IPS-11a (cell line): ENCODE measurements at regions not wholly inside any gene's neighbourhood (a gene's known extent, or its start where the extent isn't known, plus 50 kb on each side); places are given as distances from the start of the nearest gene placed in this dataset.
"Not testable (repeated sequence)": the region's sequence is repeated elsewhere in the genome, so short reads cannot be mapped to it uniquely, and the experiment has no call there.

Experiments used
- H3K4me3 ChIP-seq: one replicate; pipeline ENCODE4 v1.5.1; 2013; ENCODE audit warnings: low read depth, low read length, control low read depth

GRCh38 chr4:112940336-112940735 lies 109.1 kb upstream of the ANK2 start:
- no peak overlapping the region for H3K4me3 ChIP-seq

DNA sequence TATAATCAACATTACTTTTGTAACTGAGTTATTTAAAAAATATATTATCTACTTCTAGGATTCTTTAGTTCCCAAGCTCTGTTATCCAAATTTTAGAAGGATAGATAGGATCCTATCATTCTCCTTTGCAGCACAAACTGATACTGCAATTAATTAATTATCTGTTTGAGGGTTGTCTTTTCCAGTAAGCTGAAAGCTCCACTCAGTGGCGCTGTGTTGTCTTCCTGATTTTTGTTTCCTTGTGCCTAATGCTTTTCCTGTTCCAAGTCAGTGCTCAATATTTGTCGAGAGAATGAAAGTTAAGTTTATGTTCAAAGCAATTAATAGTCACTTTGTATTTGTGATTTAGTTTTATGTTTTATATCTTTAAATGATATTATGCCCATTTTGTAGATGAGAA lies 107.4 kb upstream of the ANK2 start:
- H3K4me3 ChIP-seq: no peak overlapping the region

DNA sequence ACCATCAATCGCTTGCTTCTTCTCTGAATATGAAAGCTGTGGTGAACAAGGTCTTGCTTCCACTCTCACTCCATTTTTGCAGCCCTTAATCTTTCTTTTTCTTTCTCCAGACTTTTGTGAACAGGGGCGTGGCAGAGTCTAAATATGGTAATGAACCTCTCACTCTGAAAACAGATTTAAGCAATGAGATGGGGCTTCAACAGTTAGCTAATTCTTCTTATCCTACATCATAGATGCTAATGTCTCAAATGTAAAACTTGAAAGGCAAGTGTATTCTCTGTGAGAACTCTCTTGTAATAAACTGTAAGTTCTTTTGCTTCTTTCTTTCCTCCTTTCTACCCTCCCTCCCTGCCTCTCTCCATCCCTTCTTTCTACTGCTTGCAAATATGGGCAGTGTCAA lies 106.5 kb upstream of the ANK2 start:
- H3K4me3 ChIP-seq: no peak overlapping the region

DNA sequence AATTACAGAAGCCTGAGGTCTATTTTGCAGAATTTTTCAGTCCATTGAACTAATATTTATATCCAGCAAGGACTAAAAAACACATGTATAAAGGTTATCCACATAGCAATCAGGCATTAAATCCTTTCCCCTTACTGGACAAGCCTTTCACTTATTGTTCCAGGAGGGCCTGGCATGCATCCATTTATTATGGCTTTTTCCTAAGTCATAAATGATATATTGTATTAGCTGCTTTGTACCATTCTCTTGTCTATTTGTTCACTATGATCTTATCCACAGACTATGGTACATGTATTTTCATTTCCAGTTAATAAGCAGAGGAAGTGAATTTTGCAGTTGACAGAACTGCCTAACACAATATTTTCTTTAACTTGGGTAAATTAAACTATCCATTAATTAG lies 105.4 kb upstream of the ANK2 start:
- no peak overlapping the region for H3K4me3 ChIP-seq

GRCh38 chr4:112946127-112946526 lies 103.3 kb upstream of the ANK2 start:
- no peak overlapping the region for H3K4me3 ChIP-seq

- no peak overlapping the region for H3K4me3 ChIP-seq
Measured at GRCh38 chr4:112947616-112948015, 101.8 kb upstream of the ANK2 start.

- H3K4me3 ChIP-seq: no peak overlapping the region
Measured at GRCh38 chr4:112951362-112952312, 97.8 kb upstream of the ANK2 start.

DNA sequence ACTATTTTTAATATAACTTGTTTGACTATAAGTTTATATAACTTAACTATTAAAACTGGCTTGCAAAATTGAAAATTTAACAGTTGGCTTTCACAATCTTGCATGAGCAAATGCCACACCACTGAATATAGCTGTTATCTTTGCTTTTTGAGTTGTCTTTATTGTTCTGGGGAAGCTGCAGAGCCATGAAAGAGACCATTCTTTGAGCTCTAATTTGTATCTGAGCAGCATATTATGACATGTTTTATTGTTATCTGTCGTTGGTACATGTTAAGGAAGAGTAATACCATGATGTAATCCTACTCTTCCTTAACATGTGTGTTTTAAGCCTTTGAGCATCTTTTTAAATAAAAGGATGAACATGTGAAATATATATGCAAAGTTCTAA lies 97.1 kb upstream of the ANK2 start:
- H3K4me3 ChIP-seq: no peak overlapping the region

GRCh38 chr4:112953262-112953661 lies 96.2 kb upstream of the ANK2 start:
- H3K4me3 ChIP-seq: no peak overlapping the region

GRCh38 chr4:112954286-112954685 lies 95.2 kb upstream of the ANK2 start:
- no peak overlapping the region for H3K4me3 ChIP-seq

DNA sequence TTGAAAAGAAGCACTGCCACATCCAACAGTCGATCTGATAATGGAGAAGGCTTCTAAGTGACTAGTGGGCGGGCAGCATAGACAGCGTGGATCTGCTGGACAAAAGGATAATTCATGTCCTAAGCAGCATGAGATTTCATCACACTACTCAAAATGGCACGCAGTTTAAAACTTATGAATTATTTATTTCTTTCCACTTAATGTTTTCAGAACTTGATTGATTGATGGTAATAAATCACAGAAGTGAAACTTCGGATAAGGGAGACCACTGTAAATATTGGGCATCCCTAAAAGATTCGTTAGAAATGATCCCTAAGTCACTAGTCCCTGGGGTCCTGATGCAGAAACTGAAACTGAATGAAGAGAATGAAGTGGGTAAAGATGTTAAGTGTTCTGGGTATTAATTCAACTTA lies 93.0 kb upstream of the ANK2 start:
- no peak overlapping the region for H3K4me3 ChIP-seq

DNA sequence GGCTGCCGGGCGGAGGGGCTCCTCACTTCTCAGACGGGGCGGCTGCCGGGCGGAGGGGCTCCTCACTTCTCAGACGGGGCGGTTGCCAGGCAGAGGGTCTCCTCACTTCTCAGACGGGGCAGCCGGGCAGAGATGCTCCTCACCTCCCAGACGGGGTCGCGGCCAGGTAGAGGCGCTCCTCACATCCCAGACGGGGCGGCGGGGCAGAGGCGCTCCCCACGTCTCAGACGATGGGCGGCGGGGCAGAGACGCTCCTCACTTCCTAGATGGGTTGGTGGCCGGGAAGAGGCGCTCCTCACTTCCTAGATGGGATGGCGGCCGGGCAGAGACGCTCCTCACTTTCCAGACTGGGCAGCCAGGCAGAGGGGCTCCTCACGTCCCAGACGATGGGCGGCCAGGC lies 91.7 kb upstream of the ANK2 start:
- not testable (repeated sequence) for H3K4me3 ChIP-seq

- H3K4me3 ChIP-seq: no peak overlapping the region
Measured at GRCh38 chr4:112966701-112967488, 82.6 kb upstream of the ANK2 start.

DNA sequence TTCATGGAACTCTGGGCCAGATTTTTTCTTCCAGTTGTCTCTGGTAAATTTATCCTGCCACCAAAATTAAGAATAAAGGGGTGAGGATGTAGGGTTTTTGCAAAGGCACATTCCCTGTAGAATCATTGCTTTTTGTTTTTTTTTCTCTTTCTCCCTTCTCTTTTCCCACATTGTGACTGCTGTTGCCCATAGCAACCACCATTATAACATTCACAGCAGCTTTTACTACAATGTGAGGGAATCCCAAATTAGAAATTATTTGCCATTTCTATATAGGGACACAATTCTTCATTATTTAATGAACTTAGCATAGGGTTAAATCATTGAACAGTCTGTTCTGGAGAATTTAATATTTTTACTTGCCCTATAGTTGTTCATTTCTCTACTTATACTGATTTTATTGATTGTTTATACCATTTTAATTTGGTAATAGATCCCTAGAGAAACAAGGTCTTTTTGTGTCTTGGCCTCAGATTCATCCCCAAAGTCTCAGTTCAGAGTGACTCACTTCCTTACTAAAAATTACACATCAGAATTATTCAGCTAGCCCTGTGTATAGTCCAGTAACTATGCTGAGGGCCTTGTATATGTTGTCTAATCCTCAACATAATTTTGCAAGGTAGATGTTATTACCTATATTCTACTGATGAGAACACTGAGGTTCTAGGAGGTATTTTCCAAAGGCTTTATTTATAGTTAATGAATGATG lies 80.8 kb upstream of the ANK2 start:
- no peak overlapping the region for H3K4me3 ChIP-seq

DNA sequence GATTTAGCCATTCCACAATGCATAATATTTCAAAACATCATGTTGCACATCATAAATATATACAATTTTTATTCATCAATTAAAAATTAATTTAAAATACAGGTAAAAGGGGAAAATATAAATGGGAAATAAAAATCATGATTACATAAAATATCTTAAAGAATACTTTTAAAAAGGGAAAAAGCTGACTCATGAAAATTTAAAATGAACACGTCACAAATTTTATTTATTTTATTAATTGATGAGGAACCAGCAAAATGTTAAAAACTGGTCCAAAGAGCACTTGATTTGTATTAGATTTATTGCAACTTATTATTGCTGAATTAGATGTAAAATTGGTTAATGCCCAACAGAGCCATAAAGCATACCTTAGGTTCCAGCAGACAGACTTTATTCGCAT lies 78.5 kb upstream of the ANK2 start:
- no peak overlapping the region for H3K4me3 ChIP-seq

DNA sequence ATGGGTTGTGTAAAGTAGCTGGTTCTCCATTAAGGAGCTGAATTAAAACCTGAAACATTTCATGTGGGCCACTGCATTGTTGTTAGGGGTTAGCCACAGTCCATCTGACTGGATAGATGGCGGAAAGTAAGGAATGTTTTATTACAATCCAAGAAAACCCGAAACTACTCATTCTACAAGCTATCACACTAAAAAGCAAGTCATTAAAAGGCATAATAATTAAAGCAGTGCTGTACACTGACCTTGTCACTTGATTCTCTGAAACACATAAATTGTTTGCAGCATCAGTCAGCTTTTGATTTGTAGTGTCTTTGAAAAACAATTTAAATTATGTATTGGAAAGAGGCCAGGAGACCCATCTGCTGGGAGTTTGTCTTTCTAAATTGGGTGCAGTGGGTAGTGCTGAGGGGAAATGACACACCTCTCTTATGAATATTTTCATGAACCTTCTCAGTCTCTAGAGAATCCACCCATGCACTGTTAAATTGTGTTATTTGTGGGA lies 75.7 kb upstream of the ANK2 start:
- H3K4me3 ChIP-seq: no peak overlapping the region

DNA sequence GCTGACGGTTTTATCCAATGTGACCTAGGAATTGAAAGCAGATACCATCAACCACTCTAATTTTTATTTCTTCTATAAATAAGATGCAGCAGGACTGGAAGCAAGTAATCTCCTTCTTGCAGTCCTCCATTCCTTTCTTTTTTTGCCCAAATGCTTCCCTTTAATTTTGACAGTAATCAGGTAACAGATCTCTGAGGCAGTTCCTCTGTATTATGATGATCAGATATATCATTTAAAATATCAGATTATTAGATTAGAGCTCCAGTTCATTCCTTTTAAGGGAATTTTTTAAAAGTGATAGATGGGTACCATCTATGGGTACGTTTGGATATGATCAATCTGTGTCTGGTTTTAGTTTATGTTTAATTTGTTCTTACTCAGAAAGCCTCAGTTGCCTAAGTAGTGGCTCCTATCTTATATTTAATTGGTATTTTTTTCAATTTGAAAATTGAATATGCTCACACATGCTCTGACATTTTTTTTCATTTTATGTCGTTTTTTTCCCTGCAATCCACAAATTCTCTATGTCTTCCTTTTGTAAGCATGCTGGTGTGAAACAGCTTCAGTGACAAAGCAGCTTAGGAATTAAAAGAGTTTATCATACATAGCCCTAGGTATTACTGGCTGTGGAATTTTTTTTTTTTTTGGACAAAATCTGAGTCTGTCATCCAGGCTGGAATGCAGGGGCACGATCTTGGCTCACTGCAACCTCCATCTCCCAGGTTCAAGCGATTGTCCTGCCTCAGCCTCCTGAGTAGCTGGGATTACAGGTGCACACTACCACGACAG lies 73.7 kb upstream of the ANK2 start:
- H3K4me3 ChIP-seq: no peak overlapping the region

DNA sequence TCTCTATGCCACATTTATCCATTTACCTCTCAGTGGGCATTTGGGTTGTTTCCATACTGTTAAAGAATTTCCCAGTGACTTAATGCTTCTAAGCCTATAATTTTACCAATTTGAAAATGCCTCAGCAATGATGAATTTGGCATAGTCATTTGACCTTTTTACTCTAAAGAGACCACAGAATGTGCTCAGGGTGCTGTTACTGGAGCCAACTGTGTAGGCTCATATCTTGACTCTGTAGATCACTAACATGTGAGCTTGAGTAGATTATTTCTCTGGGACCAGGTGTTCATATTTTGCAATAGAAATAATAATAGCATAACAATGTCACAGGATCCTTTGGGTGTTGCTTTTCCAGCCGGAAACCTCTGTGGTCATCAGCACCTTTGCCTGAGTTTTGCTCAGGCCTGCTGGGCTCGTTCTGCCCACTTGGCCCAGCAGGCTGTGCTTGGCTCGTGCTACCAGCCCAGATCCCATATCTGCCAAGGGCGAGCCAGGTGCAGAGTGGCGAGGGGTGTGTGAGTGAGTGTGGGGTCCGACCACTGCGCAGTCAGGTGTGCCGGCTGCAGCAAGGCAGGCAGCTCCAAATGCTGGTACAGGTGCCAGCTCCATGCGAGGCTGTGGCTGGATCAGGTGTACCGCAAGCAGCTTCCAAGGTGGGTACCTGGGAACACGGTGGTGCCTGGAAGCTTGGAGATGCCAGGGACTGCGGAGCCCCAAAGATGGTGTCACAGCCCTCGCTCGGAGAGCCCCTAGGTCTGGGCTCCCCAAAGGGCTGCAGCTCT lies 70.6 kb upstream of the ANK2 start:
- H3K4me3 ChIP-seq: no peak overlapping the region

DNA sequence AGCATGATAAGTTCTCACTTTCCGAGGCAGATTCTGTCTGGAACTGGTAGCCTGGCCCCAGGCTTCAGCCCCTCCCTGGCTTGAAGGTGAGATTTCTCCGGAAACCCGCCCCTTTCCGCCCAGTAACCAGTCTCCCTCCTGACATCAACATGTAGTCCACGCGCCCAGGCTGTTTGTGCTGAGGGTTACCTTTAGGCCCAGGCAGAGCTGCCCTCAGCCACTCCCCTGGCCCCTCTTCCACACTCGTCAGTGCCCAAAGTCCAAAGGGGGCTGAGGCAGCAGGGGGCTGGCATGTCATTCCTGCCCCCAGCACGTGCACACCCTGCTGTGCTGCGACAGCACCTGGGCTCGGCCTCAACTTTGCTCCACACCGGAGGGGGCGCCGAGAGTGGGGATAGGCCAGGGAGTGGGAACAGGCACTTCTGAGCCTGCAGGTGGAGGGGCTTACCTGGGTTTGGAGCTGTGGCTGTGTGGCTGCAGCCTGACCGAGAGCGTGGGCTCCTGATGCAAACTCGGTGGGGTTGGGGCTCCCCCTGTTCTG lies 69.5 kb upstream of the ANK2 start:
- no peak overlapping the region for H3K4me3 ChIP-seq
